Activated CD8-positive, alpha-beta T cell treated with anti-CD3 and anti-CD28 coated beads for 36 hours (primary cell): ENCODE measurements at regions not wholly inside any gene's neighbourhood (a gene's known extent, or its start where the extent isn't known, plus 50 kb on each side); places are given as distances from the start of the nearest gene placed in this dataset.

ENCODE experiments used
- ATAC-seq: fragments of 200-7000 bp; cut with Tn5 transposase; one replicate; pipeline ENCODE4 v1.10.0; 2021; ENCODE audit warnings: mild to moderate bottlenecking, moderate library complexity
- CTCF ChIA-PET: fragments of 350-600 bp; sonication (Branson Sonifier 250); formaldehyde crosslinking; loops from one replicate; lab custom pipeline; 2021; ENCODE audit warnings: antibody characterized with exemption; lab: Charles Lee
- POLR2A ChIA-PET: fragments of 350-600 bp; sonication (Branson Sonifier 250); formaldehyde crosslinking; loops from one replicate; lab custom pipeline; 2021; ENCODE audit warnings: antibody characterized with exemption; lab: Charles Lee
- DNase-seq: peaks from one replicate; pipeline ENCODE4 v3.0.0-alpha.2; 2020
- H3K27ac Mint-ChIP-seq: one replicate; pipeline ENCODE4 v1.8.0; 2021; ENCODE audit warnings: mild to moderate bottlenecking, mixed read lengths
- H3K27me3 Mint-ChIP-seq: one replicate; pipeline ENCODE4 v1.8.0; 2021; ENCODE audit warnings: mixed read lengths
- H3K36me3 Mint-ChIP-seq: one replicate; pipeline ENCODE4 v1.8.0; 2021; ENCODE audit warnings: low read depth, mixed read lengths
- H3K4me1 Mint-ChIP-seq: one replicate; pipeline ENCODE4 v1.8.0; 2021; ENCODE audit warnings: low read depth, mixed read lengths
- H3K4me3 Mint-ChIP-seq: one replicate; pipeline ENCODE4 v1.8.0; 2021; ENCODE audit warnings: mild to moderate bottlenecking, moderate library complexity, mixed read lengths
- H3K9me3 Mint-ChIP-seq: one replicate; pipeline ENCODE4 v1.8.0; 2021; ENCODE audit warnings: mixed read lengths
- intact Hi-C: fragments of 100-400 bp; cut with micrococcal nuclease; formaldehyde crosslinking; loops from one replicate; pipeline ENCODE4 v1.10.0; 2022
- TF ChIP-seq, protein P1 (sequence below): fragments of 200-600 bp; IDR thresholded peaks from one replicate; pipeline ENCODE4 v1.8.0; 2022; ENCODE audit warnings: antibody characterized with exemption, mild to moderate bottlenecking

DNA sequence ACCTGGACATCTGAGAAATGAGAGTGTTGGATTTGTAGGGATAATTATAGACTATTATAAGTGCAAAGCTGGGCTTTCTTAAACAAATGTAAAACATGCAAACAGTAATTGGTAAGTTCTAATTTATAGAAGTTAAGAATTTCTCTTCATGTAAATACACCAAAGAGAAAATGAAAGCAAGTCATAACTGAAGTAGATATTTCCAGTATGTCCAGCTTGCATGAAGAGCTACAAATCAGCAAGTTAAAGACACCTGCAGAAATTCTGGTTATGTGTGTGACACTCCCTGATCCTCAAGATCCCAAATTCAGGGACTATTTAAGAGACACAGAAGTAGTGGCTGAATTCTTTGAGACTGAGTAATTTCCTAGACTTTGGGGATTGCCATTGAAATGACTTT is 308.9 kb downstream of the TLE4 start:
- DNase-seq (no peak), ATAC-seq (no peak)
- Mint-ChIP-seq H3K27me3 (no peaks in the 10 kb centered on the region), H3K4me3 (no peak overlapping the region), H3K9me3 (no peaks in the 10 kb centered on the region), H3K36me3 (no peaks in the 10 kb centered on the region), H3K4me1 (peaks cover 42% of the 10 kb centered on the region), H3K27ac (no peak overlapping the region)
- intact Hi-C loops = no loop called here
- POLR2A ChIA-PET = no interaction called here
- CTCF ChIA-PET = no interaction called here
- TF ChIP-seq, protein P1, sequence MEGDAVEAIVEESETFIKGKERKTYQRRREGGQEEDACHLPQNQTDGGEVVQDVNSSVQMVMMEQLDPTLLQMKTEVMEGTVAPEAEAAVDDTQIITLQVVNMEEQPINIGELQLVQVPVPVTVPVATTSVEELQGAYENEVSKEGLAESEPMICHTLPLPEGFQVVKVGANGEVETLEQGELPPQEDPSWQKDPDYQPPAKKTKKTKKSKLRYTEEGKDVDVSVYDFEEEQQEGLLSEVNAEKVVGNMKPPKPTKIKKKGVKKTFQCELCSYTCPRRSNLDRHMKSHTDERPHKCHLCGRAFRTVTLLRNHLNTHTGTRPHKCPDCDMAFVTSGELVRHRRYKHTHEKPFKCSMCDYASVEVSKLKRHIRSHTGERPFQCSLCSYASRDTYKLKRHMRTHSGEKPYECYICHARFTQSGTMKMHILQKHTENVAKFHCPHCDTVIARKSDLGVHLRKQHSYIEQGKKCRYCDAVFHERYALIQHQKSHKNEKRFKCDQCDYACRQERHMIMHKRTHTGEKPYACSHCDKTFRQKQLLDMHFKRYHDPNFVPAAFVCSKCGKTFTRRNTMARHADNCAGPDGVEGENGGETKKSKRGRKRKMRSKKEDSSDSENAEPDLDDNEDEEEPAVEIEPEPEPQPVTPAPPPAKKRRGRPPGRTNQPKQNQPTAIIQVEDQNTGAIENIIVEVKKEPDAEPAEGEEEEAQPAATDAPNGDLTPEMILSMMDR = no peak

DNA sequence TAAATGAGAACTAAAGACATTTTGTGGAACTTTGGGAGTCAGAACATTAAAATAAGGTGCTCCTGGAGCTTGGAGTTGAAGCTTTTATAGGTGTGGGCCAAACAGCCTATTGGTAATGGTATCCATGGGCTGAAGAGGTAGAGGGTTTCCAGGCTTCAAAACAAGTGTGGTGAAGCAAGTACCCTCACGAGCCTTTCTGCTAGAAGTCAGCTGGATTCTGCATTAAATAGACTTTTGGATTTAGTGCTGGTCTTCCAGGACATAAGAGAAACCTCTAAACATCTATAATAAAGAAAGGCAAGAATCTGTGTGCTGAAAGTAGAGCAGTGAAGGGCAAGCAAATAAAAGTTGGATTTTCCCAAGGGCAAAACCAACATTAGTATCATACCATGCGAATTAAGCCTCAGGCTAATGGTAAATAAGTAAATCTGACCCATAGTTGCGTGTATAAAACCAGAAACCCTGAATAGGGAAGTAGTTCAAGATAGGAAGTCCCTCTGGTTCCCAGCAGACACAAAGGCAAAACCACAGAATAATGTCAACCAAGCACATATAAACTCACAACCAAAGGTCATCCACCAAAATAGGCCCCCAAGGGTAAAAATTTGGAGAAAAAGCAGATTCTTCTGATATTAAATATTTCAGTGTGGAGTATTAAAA is 306.3 kb downstream of the TLE4 start:
- H3K27me3 Mint-ChIP-seq = no peaks in the 10 kb centered on the region
- no peaks in the 10 kb centered on the region for H3K36me3 Mint-ChIP-seq

DNA sequence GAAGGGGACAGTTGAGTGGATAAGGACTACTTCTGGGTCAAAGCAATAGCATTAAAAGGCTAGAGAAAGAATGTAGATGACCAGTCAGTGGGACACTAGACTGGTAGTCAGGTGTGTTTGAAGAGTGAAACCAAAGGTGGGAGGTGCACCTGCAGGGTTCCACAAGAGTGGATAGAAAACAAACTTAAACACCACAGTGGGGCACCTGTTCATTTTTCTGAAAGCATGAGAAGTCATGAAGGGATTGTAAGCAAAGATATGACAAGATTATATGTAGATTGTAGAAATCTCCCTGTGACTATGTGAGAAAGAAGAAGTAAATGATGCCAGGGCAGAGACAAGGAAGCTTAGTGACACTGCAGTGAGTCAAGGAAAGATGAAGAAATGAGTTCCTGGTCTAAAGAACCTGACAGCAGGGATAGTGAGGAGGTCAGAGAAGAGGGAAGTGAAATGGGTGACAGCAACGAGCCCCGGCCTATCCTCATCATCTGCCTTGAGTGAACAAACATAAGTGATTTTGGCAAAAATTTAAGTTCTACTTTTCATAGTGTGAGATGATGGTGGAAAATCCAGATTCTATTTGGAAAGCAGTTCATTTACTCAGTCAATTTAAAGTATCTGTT is 296.9 kb downstream of the TLE4 start:
- CTCF ChIA-PET = no interaction called here
- Mint-ChIP-seq H3K27ac (no peak overlapping the region), H3K4me3 (no peak overlapping the region), H3K27me3 (no peaks in the 10 kb centered on the region), H3K36me3 (no peaks in the 10 kb centered on the region), H3K4me1 (no peaks in the 10 kb centered on the region), H3K9me3 (no peaks in the 10 kb centered on the region)
- no peak for DNase-seq
- TF ChIP-seq, protein P1 = no peak
- POLR2A ChIA-PET = no interaction called here
- ATAC-seq = no peak
- intact Hi-C loops = no loop called here

More for the DNA sequence above, 306.3 kb downstream of the TLE4 start:
- ChIA-PET POLR2A (no interaction called here), CTCF (no interaction called here)
- intact Hi-C loops = no loop called here
- no peak overlapping the region for H3K4me3 Mint-ChIP-seq
- H3K9me3 Mint-ChIP-seq = no peaks in the 10 kb centered on the region
- peaks cover 18% of the 10 kb centered on the region for H3K4me1 Mint-ChIP-seq
- ATAC-seq (no peak), DNase-seq (no peak)
- TF ChIP-seq, protein P1 = no peak
- H3K27ac Mint-ChIP-seq = no peak overlapping the region

DNA sequence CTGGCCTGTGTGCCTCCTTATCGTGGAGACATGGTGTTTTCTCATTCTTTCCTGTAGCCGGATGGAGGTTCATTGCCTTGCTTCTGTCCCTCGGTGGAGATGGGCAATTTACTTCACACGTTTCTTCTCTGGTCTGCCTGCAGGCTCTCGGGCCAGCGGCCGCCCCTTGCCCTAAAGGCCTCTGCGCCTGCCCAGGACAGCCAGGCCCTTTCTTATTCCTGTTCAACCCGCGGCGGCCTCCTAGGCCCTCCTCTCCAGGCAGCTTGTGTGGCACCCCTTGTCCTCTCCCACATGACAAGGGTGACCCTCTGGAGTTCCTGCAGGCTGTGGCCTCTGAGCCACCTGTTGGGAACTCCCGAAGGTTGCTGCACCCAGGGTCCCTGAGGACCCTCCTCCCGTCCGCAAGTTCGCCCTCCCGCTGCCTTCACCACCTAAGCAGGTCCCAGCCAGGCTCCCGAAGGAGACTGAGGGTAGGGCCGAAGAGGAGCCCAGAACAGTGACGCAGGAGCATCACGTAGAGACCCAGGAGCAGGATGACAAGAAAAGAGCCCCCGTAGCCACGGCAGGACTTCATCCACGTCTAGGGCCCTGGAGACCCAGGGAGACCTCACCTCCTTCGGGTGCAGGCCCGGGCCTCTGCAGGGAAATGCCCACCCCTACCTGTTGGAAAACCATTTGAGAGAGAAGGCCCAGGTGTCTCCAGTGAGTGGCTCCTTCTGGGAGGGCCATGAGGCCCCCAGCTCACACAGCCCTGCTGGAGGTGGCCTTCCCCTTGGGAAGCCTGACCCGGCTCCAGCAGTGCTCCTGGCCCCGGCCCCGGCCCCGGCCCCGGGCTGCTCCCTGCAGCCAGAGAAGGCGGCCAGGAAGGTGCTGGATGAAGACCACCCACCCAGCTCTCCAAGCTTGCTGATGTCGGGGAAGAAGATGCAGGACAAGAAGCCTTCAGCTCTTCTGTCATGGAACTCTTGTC is 291.4 kb downstream of the TLE4 start:
- ChIA-PET POLR2A (no interaction called here), CTCF (no interaction called here)
- peaks cover 4% of the 10 kb centered on the region for H3K4me1 Mint-ChIP-seq
- intact Hi-C loops = no loop called here
- H3K9me3 Mint-ChIP-seq = peaks cover 19% of the 10 kb centered on the region
- TF ChIP-seq, protein P1 = no peak
- no peak for ATAC-seq
- no peak overlapping the region for H3K27ac Mint-ChIP-seq
- no peak overlapping the region for H3K4me3 Mint-ChIP-seq
- H3K36me3 Mint-ChIP-seq = no peaks in the 10 kb centered on the region
- no peaks in the 10 kb centered on the region for H3K27me3 Mint-ChIP-seq
- no peak for DNase-seq
